ENCODE measurements at regions not wholly inside any gene's neighbourhood (a gene's known extent, or its start where the extent isn't known, plus 50 kb on each side); places are given as distances from the start of the nearest gene placed in this dataset.

DNA sequence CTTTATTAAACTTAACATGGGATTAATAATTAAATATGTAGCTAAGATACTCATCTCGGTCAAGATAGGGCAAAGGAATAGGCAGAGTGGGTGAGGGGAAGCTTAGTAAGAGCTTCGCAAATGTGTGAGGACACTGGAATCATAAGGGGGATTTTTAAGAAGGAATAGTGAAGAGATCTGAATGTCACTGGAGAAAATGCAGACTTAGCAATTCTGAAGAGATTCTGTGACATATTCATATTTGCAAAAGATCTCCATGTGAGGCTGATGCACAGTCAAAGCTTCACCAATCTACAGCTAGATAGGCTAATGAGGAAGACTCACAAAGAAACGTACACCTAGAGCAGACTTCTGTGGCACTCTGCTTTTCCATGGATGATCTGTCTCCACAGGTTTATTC is 1202.8 kb upstream of the CDH6 start:
- Histone ChIP-seq H3K4me3 (no peak overlapping the region), H3K36me3 (no peaks in the 10 kb centered on the region), H3K4me1 (no peaks in the 10 kb centered on the region), H3K9me3 (replicated peaks) (no peaks in the 10 kb centered on the region), H3K27me3 (ENCODE audit: low read depth) (no peaks in the 10 kb centered on the region), H3K27ac (replicated peaks) (no peak overlapping the region)
- TF ChIP-seq CTCF (IDR thresholded peaks at IDR 0.05; ENCODE audit: borderline replicate concordance): no peak
- no peak for DNase-seq
- intact Hi-C loops (cut with micrococcal nuclease): no loop called here

- no peak for TF ChIP-seq CTCF (IDR thresholded peaks at IDR 0.05; ENCODE audit: borderline replicate concordance)
- Histone ChIP-seq H3K27me3 (ENCODE audit: low read depth) (no peaks in the 10 kb centered on the region), H3K36me3 (no peaks in the 10 kb centered on the region), H3K4me1 (no peaks in the 10 kb centered on the region), H3K9me3 (replicated peaks) (no peaks in the 10 kb centered on the region), H3K4me3 (no peak overlapping the region), H3K27ac (replicated peaks) (no peak overlapping the region)
- intact Hi-C loops (cut with micrococcal nuclease): no loop called here
- DNase-seq: no peak
Observed at GRCh38 chr5:29984156-29984540, 1209.3 kb upstream of the CDH6 start.

- H3K4me3 ChIP-seq: no peak overlapping the region
- no peaks in the 10 kb centered on the region for H3K4me1 ChIP-seq
- no peaks in the 10 kb centered on the region for H3K27me3 ChIP-seq (ENCODE audit: low read depth)
- DNase-seq: no peak
- TF ChIP-seq CTCF (IDR thresholded peaks at IDR 0.05; ENCODE audit: borderline replicate concordance): no peak
- no peaks in the 10 kb centered on the region for H3K36me3 ChIP-seq
- no peak overlapping the region for H3K27ac ChIP-seq (replicated peaks)
- intact Hi-C loops (cut with micrococcal nuclease): no loop called here
- H3K9me3 ChIP-seq (replicated peaks): no peaks in the 10 kb centered on the region
Observed at GRCh38 chr5:29983528-29984155, 1209.8 kb upstream of the CDH6 start.

GRCh38 chr5:29982457-29982856 is 1211.0 kb upstream of the CDH6 start:
- no peaks in the 10 kb centered on the region for H3K36me3 ChIP-seq
- no peak for TF ChIP-seq CTCF (IDR thresholded peaks at IDR 0.05; ENCODE audit: borderline replicate concordance)
- intact Hi-C loops (cut with micrococcal nuclease): no loop called here
- H3K27me3 ChIP-seq (ENCODE audit: low read depth): no peaks in the 10 kb centered on the region
- DNase-seq: no peak
- H3K9me3 ChIP-seq (replicated peaks): no peaks in the 10 kb centered on the region
- H3K27ac ChIP-seq (replicated peaks): no peak overlapping the region
- H3K4me3 ChIP-seq: no peak overlapping the region
- H3K4me1 ChIP-seq: no peaks in the 10 kb centered on the region

GRCh38 chr5:29972597-29972996 is 1220.9 kb upstream of the CDH6 start:
- no peak for TF ChIP-seq CTCF (IDR thresholded peaks at IDR 0.05; ENCODE audit: borderline replicate concordance)
- H3K4me1 ChIP-seq: no peaks in the 10 kb centered on the region
- no peaks in the 10 kb centered on the region for H3K36me3 ChIP-seq
- intact Hi-C loops (cut with micrococcal nuclease): no loop called here
- peaks cover 16% of the 10 kb centered on the region for H3K9me3 ChIP-seq (replicated peaks)
- H3K27me3 ChIP-seq (ENCODE audit: low read depth): no peaks in the 10 kb centered on the region
- no peak overlapping the region for H3K27ac ChIP-seq (replicated peaks)
- no peak overlapping the region for H3K4me3 ChIP-seq
- no peak for DNase-seq

Measured in left ventricle myocardium inferior (tissue), 1 donor.